GM12878 (cell line): ENCODE measurements at regions not wholly inside any gene's neighbourhood (a gene's known extent, or its start where the extent isn't known, plus 50 kb on each side); places are given as distances from the start of the nearest gene placed in this dataset.

ENCODE experiments used
- MLLT1 ChIP-seq: fragments of 450-650 bp; IDR thresholded peaks from 2 replicates; pipeline ENCODE4 v1.6.1; 2016; ENCODE audit warnings: mild to moderate bottlenecking
- TF ChIP-seq, protein P1 (sequence below): IDR thresholded peaks from 2 replicates; pipeline ENCODE4 v1.6.1; 2012; ENCODE audit warnings: mild to moderate bottlenecking, low read depth, low read length

GRCh38 chr11:112694245-112694644 lies 267.0 kb upstream of the NCAM1 start:
- TF ChIP-seq, protein P1, sequence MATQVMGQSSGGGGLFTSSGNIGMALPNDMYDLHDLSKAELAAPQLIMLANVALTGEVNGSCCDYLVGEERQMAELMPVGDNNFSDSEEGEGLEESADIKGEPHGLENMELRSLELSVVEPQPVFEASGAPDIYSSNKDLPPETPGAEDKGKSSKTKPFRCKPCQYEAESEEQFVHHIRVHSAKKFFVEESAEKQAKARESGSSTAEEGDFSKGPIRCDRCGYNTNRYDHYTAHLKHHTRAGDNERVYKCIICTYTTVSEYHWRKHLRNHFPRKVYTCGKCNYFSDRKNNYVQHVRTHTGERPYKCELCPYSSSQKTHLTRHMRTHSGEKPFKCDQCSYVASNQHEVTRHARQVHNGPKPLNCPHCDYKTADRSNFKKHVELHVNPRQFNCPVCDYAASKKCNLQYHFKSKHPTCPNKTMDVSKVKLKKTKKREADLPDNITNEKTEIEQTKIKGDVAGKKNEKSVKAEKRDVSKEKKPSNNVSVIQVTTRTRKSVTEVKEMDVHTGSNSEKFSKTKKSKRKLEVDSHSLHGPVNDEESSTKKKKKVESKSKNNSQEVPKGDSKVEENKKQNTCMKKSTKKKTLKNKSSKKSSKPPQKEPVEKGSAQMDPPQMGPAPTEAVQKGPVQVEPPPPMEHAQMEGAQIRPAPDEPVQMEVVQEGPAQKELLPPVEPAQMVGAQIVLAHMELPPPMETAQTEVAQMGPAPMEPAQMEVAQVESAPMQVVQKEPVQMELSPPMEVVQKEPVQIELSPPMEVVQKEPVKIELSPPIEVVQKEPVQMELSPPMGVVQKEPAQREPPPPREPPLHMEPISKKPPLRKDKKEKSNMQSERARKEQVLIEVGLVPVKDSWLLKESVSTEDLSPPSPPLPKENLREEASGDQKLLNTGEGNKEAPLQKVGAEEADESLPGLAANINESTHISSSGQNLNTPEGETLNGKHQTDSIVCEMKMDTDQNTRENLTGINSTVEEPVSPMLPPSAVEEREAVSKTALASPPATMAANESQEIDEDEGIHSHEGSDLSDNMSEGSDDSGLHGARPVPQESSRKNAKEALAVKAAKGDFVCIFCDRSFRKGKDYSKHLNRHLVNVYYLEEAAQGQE = no peak
- no peak for TF ChIP-seq MLLT1
